B cell (primary cell): ENCODE measurements at regions not wholly inside any gene's neighbourhood (a gene's known extent, or its start where the extent isn't known, plus 50 kb on each side); places are given as distances from the start of the nearest gene placed in this dataset.
A peak's percentile ranks its signal among the peaks of the same experiment; 100 is the strongest.

Source experiments
- ATAC-seq: fragments of 200-7000 bp; cut with Tn5 transposase; one replicate; pipeline ENCODE4 v1.10.0; 2021; ENCODE audit warnings: low read depth, mild to moderate bottlenecking, moderate number of reproducible peaks, moderate library complexity
- CTCF ChIA-PET: fragments of 350-600 bp; sonication (Branson Sonifier 250); formaldehyde crosslinking; loops from one replicate; lab custom pipeline; 2021; ENCODE audit warnings: antibody characterized with exemption, inconsistent platforms; lab: Charles Lee
- POLR2A ChIA-PET: fragments of 350-600 bp; sonication (Branson Sonifier 250); formaldehyde crosslinking; loops from one replicate; lab custom pipeline; 2021; ENCODE audit warnings: antibody characterized with exemption; lab: Charles Lee
- DNase-seq: peaks from one replicate; pipeline ENCODE4 v3.0.0; 2013
- H2AFZ ChIP-seq: 2 replicates; pipeline ENCODE4 v1.6.1; 2012; ENCODE audit warnings: mild to moderate bottlenecking, low read depth, low read length; ENCODE audit not compliant: insufficient read depth, poor library complexity, severe bottlenecking
- H3K27ac ChIP-seq, 2 donors: 1 replicate in 1 of 2; 2 replicates in 1 of 2; pipeline ENCODE4 v1.5.1; 2012 to 2013; ENCODE audit warnings: low read length in 2 of 2, mild to moderate bottlenecking in 2 of 2, moderate library complexity in 1 of 2
- H3K27me3 ChIP-seq, 4 experiments: fragments of 200-600 bp in 1 of 4; sonication (generic) in 1 of 4; replicated peaks in 1 of 4; 1 replicate in 2 of 4; 2 replicates in 2 of 4; pipeline versions ENCODE4 v1.6.1 to v1.7.0; 2013 to 2016; ENCODE audit warnings: low read length in 3 of 4, mild to moderate bottlenecking in 2 of 4, mixed read lengths in 1 of 4, moderate library complexity in 1 of 4; ENCODE audit not compliant: insufficient read depth in 4 of 4, control insufficient read depth in 3 of 4; ENCODE audit errors: control extremely low read depth in 1 of 4
- H3K36me3 ChIP-seq, 2 experiments: replicated peaks in 1 of 2; 1 replicate in 1 of 2; 2 replicates in 1 of 2; pipeline versions ENCODE4 v1.6.1 to v1.7.1; 2013; ENCODE audit warnings: low read length in 1 of 2; ENCODE audit not compliant: insufficient read depth in 2 of 2, control insufficient read depth in 1 of 2; ENCODE audit errors: control extremely low read depth in 1 of 2, extremely low read depth in 1 of 2
- H3K4me1 ChIP-seq, 2 donors: fragments of 200-600 bp in 1 of 2; sonication (generic) in 1 of 2; 1 replicate in 1 of 2; 2 replicates in 1 of 2; pipeline versions ENCODE4 v1.5.1 to v1.6.1; 2013 to 2017; ENCODE audit warnings: low read length in 2 of 2; ENCODE audit not compliant: control insufficient read depth in 2 of 2, insufficient read depth in 2 of 2
- H3K4me2 ChIP-seq: replicated peaks from 2 replicates; pipeline ENCODE3; 2012; ENCODE audit warnings: mild to moderate bottlenecking, low read depth, low read length; ENCODE audit not compliant: poor library complexity, severe bottlenecking
- H3K4me3 ChIP-seq, 5 experiments: fragments of 200-600 bp in 1 of 5; sonication (generic) in 1 of 5; 1 replicate in 3 of 5; 2 replicates in 2 of 5; pipeline versions ENCODE4 v1.5.1 to v1.7.0; 2011 to 2016; ENCODE audit warnings: low read length in 4 of 5, mild to moderate bottlenecking in 4 of 5, low read depth in 2 of 5, control low read depth in 1 of 5, moderate library complexity in 1 of 5; ENCODE audit not compliant: insufficient read depth in 1 of 5; ENCODE audit errors: control extremely low read depth in 1 of 5, extremely low read depth in 1 of 5
- H3K79me2 ChIP-seq: fragments of 200-600 bp; sonication (generic); one replicate; pipeline ENCODE4 v1.6.0; 2016; ENCODE audit warnings: low read length; ENCODE audit not compliant: control insufficient read depth, insufficient read depth
- H3K9ac ChIP-seq: fragments of 200-600 bp; sonication (generic); 2 replicates; pipeline ENCODE4 v1.6.1; 2017; ENCODE audit warnings: mild to moderate bottlenecking, low read length, moderate library complexity
- H3K9me3 ChIP-seq, 3 donors: one replicate each; pipeline versions ENCODE4 v1.6.1 to v1.7.1; 2013; ENCODE audit warnings: low read length in 2 of 3; ENCODE audit not compliant: control insufficient read depth in 2 of 3, insufficient read depth in 1 of 3; ENCODE audit errors: control extremely low read depth in 1 of 3
- H4K20me1 ChIP-seq: 2 replicates; pipeline ENCODE4 v1.6.0; 2012; ENCODE audit warnings: mild to moderate bottlenecking, low read length; ENCODE audit not compliant: insufficient read depth, control insufficient read depth, poor library complexity, severe bottlenecking
- H3K27ac Mint-ChIP-seq: one replicate; pipeline ENCODE4 v1.8.0; 2021; ENCODE audit warnings: mixed read lengths
- H3K27me3 Mint-ChIP-seq: one replicate; pipeline ENCODE4 v1.8.0; 2021; ENCODE audit warnings: mixed read lengths
- H3K4me1 Mint-ChIP-seq: one replicate; pipeline ENCODE4 v1.8.0; 2021; ENCODE audit warnings: mixed read lengths
- H3K4me3 Mint-ChIP-seq: one replicate; pipeline ENCODE4 v1.8.0; 2021; ENCODE audit warnings: mixed read lengths
- H3K9me3 Mint-ChIP-seq: one replicate; pipeline ENCODE4 v1.8.0; 2022; ENCODE audit warnings: mixed read lengths; ENCODE audit not compliant: insufficient read depth
- CTCF ChIP-seq: fragments of 200-600 bp; IDR thresholded peaks from one replicate; pipeline ENCODE4 v1.8.0; 2022; ENCODE audit warnings: antibody characterized with exemption, mild to moderate bottlenecking
- EZH2 ChIP-seq: IDR thresholded peaks from 2 replicates; pipeline ENCODE4 v1.6.1; 2012; ENCODE audit warnings: borderline replicate concordance, low read depth, mild to moderate bottlenecking, moderate library complexity, low read length; ENCODE audit not compliant: insufficient read depth, poor library complexity, severe bottlenecking
- WGBS: methylation state at CpG from one replicate; pipeline ENCODE4 v1.1.5; 2013; ENCODE audit warnings: missing lambda C conversion rate; ENCODE audit not compliant: insufficient coverage; 5-methylcytosine and 5-hydroxymethylcytosine counted together
- intact Hi-C: fragments of 100-400 bp; cut with micrococcal nuclease; formaldehyde crosslinking; loops from one replicate; pipeline ENCODE4 v1.10.0; 2022

GRCh38 chr2:136378712-136379595 is 261.0 kb upstream of the CXCR4 start:
- no peaks in the 10 kb centered on the region for H3K36me3 ChIP-seq
- H3K4me3 ChIP-seq, result peak overlapping the region in 1 of 5 experiments; percentile 8
- peak overlapping the region; percentile 49 for H3K4me3 Mint-ChIP-seq
- H3K27me3 Mint-ChIP-seq, result no peaks in the 10 kb centered on the region
- H3K4me1 Mint-ChIP-seq, result peaks cover 81% of the 10 kb centered on the region
- 48% methylated on average over 4 of the region's 4 CpGs for WGBS
- ATAC-seq (peak; percentile 29), DNase-seq (peak; percentile 90)
- H3K9me3 Mint-ChIP-seq, result no peaks in the 10 kb centered on the region
- intact Hi-C loops, result loop anchor here (1.0 to 2.0 kb wide), 6 partner anchors 123 to 463 kb away; partner anchors contain the start of gene DARS1
- POLR2A ChIA-PET, result interaction anchor here (0.8 to 4.3 kb wide), 9 partner anchors 140 to 394 kb away, joined by 3 to 32 read pairs (median 7); partner anchors contain the start of genes CXCR4 and DARS1
- H3K79me2 ChIP-seq, result peaks cover 3% of the 10 kb centered on the region
- peak overlapping the region; percentile 64 for H3K4me2 ChIP-seq
- H2AFZ ChIP-seq, result no peak overlapping the region
- CTCF ChIA-PET, result interaction anchor here (1.0 to 15.8 kb wide), 15 partner anchors 20 to 462 kb away, joined by 3 to 453 read pairs (median 6); no protein-coding TSS in a partner anchor
- peak overlapping the region in 1 of 2 donors; percentile 71 for H3K27ac ChIP-seq
- H4K20me1 ChIP-seq, result no peaks in the 10 kb centered on the region
- no peak for TF ChIP-seq EZH2
- peak; percentile 88 for TF ChIP-seq CTCF
- H3K9ac ChIP-seq, result no peak overlapping the region
- no peaks in the 10 kb centered on the region for H3K27me3 ChIP-seq
- H3K9me3 ChIP-seq, result no peaks in the 10 kb centered on the region
- H3K4me1 ChIP-seq, result peaks cover 61 to 65% of the 10 kb centered on the region in 2 donors
- peak overlapping the region; percentile 97 for H3K27ac Mint-ChIP-seq
